NCI-H1436 (cell line): ENCODE measurements at regions not wholly inside any gene's neighbourhood (a gene's known extent, or its start where the extent isn't known, plus 50 kb on each side); places are given as distances from the start of the nearest gene placed in this dataset.

Experiments
- DNase-seq: peaks from one replicate; lab custom pipeline; 2025; lab: John Stamatoyannopoulos, UW

DNA sequence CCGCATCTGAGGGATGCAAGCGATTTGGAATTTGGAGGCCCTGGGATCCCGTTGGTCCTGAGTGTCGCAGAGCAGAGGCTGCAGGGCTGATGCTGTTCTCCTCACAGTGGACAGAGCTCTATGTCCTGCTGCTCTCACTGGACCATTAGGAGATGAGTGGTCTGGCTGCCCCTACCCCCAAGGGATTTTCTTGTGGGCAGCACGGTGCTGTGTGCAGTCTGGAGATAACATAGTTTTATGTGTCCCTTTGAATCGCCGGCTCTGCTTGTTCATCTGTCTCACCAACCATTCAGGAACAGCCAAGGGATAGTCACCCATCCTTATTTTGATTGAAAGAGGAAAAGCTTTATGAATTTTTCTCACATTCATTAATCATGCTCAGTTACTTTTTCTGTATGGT, 49.9 kb downstream of the CHRM3 start:
- no peak for DNase-seq

GRCh38 chr1:239437822-239438221, 51.5 kb downstream of the CHRM3 start:
- DNase-seq: no peak

- DNase-seq: no peak
Measured at GRCh38 chr1:239438891-239439290, 52.5 kb downstream of the CHRM3 start.

GRCh38 chr1:239443361-239443760, 57.0 kb downstream of the CHRM3 start:
- no peak for DNase-seq

- DNase-seq: no peak
Measured at GRCh38 chr1:239446611-239447010, 60.2 kb downstream of the CHRM3 start.

DNA sequence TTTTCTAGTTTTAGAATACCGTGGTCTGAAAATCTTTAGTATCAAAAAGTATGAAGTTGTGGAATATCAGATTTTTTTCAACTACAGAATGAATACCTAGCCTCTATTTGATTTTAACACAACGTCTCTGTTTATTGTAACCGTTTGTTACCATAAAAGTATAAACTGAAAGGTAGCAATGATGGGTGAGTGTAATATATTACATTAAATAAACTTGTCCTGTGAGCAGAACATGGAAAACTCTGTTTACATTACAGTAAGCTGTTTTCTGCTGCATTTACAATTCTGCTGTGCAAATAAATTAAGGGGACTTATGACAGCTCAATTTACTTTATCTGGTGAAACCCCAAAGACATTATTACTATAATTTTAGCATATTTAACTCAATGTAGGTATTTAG, 62.5 kb downstream of the CHRM3 start:
- DNase-seq: peak; percentile 7

- DNase-seq: no peak
Measured at GRCh38 chr1:239455743-239456142, 69.4 kb downstream of the CHRM3 start.

GRCh38 chr1:239456788-239457187, 70.4 kb downstream of the CHRM3 start:
- DNase-seq: no peak

- peak; percentile 17 for DNase-seq
Measured at GRCh38 chr1:239457491-239458143, 71.2 kb downstream of the CHRM3 start.

- no peak for DNase-seq
Measured at GRCh38 chr1:239458144-239458500, 71.8 kb downstream of the CHRM3 start.

GRCh38 chr1:239467730-239468129, 81.4 kb downstream of the CHRM3 start:
- DNase-seq: no peak

DNA sequence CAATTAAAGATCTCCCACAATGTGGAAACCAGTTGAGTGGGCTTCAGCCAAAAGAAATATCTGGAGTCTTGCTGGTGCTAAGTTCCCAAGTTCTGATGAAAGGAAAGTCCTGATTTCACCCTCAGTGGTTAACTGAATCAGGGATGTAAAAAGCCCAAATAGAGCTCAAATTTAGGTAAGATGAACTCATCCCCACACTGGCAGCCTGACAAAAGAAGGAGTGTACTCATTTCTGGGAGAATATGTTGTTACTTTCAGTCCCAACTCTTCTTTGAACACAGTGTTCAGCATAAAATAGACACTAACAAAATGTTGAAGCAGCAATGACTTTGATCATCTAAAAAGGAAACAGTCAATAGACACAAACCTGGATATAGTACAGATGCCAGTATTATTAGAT, 91.7 kb downstream of the CHRM3 start:
- DNase-seq: no peak

- DNase-seq: no peak
Measured at GRCh38 chr1:239483391-239483790, 97.0 kb downstream of the CHRM3 start.

DNA sequence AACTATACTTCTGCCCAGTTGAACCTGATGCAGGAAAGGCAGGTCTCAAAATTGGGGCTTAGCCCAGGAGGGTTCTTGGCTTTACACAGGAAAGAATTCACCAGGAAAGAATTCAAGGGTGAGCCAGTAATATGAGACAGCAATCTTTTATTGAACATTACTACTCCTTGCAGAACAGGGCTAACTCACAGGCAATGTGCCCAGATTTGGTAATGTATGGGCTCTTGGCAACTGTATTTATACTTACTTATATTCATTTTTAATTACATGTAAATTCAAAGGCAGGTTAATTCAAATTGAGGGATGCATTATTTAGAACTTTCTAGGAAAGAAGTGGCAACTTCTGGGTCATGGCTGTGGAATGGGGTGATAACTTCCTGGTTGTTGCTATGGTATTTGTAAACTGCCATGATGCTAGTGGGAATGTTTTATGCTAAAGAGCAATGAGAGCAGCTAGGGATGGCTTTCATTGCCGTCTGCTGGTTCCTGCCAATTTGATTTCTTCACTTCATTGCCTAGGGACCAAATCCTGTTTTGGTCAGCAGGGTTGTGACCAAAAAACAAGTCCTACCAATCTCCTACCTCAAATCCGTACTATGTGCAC, 107.5 kb downstream of the CHRM3 start:
- no peak for DNase-seq

DNA sequence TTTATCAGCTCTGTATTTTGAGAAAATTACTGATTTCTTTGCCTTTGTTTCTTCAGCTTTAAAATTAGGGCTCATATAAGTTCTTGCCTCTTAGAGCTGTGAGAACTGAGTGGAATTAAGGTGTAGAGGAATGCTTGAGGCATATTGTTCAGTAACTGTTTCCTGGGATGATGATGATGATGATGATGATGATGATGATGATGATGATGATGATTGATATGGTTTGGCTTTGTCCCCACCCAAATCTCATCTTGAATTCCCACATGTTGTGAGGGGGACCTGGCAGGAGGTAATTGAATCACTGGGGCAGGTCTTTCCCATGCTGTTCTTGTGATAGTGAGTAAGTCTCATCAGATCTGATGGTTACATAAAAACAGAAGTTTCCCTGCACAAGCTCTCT, 118.7 kb downstream of the CHRM3 start:
- no peak for DNase-seq

DNA sequence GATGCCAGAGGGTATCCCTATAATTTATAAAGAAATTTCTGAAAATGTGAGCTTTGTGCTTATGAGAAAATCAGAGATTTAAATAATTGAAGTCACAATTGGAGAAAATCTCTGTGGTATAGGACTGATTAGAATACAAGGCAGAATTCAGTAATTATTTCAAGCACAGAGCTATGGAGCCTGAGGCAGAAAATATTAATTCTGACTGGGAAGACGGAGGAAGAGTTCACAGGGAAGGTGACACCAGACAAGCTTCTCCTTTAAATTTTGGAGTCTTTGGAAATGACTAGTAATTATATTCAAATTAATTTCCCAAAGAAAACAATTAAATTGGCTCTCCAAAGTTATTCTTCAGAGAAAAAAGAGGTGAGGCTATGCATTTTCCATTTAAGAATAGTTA, 121.5 kb downstream of the CHRM3 start:
- no peak for DNase-seq

GRCh38 chr1:239511875-239512274, 125.5 kb downstream of the CHRM3 start:
- DNase-seq: no peak

- DNase-seq: no peak
Measured at GRCh38 chr1:239516579-239516978, 130.2 kb downstream of the CHRM3 start.

DNA sequence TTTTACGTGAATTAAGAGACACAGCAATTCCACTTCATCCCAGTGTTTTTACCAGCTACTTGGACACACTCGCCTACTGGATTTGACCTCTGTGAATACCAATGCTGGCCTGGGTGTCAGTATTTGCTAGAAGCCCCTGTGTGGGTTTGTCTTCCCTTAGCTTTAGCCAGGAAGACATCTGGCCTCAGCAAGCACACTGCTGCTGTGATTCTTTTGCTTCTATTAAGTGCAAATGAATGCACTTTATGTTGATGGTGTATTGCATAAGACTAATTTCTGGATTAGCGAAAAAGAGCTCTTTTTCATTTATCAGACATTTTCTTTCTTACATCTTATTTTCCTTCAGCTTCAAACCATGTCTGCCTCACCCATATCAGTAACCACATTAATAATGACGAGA, 140.0 kb downstream of the CHRM3 start:
- DNase-seq: no peak

- no peak for DNase-seq
Measured at GRCh38 chr1:239527051-239527693, 140.8 kb downstream of the CHRM3 start.

DNA sequence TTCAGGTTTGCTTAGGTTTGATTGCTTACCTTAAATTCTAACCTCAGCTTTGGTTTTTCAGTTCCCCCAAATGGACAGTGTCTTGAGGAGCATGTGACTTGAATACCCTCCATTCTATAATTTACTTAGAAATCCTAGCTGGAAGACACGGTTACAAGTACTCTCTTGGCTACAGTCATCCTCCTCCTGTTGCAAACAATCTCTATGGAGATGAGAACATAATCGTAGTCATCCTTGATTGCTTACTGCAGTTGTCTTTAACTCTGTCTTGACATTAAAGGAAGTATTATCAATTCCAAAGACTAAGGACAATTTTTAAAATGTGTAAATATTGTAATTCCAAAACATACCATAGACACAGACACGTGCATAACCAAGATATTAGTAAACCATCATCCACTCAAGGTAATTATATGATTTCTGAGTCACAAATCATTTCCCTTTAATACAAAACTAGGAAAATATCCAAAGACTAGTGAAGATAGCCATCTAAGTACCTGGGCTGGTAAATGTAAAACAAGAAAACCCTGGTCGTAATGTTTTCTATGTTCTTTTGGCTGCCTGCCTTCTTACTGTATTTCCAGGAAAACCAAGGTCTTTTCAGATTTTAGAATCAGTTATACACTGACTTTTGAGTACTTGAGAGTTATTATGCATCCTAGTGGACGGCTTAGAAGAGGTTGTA, 149.9 kb downstream of the CHRM3 start:
- DNase-seq: no peak

GRCh38 chr1:239537795-239538194, 151.4 kb downstream of the CHRM3 start:
- no peak for DNase-seq
